ENCODE measurements at regions not wholly inside any gene's neighbourhood (a gene's known extent, or its start where the extent isn't known, plus 50 kb on each side); places are given as distances from the start of the nearest gene placed in this dataset.

DNA sequence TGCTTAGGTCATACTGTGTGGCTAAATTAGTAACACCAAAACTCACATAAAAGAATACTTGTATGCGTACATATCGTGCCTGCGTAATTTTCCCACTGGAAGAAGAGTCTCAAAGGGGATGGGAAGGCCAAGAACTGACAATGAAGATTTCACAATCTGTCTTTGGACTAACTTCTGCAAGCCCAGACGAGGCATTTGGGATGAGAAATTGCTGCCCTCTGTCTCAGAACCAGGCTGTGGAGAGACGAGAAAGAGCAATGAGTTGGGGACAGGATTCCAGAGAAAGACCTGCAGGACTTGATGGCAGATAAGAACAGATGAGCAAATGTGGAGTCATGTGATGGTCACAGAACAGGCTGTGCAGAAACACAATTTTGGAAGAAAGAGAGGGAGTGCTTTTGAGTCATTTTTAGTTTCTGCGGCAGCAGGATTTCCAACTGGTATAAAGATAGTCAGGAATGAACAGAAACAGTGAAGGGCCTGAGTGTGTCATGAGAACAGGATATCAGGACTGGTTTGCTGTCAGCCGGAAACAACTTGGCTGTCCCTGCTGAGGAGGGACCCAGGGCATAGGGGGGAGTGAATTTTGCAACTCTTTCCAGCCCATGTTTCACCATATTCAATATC is 82.7 kb upstream of the CTSC start (continued):
- TF ChIP-seq, protein P1, sequence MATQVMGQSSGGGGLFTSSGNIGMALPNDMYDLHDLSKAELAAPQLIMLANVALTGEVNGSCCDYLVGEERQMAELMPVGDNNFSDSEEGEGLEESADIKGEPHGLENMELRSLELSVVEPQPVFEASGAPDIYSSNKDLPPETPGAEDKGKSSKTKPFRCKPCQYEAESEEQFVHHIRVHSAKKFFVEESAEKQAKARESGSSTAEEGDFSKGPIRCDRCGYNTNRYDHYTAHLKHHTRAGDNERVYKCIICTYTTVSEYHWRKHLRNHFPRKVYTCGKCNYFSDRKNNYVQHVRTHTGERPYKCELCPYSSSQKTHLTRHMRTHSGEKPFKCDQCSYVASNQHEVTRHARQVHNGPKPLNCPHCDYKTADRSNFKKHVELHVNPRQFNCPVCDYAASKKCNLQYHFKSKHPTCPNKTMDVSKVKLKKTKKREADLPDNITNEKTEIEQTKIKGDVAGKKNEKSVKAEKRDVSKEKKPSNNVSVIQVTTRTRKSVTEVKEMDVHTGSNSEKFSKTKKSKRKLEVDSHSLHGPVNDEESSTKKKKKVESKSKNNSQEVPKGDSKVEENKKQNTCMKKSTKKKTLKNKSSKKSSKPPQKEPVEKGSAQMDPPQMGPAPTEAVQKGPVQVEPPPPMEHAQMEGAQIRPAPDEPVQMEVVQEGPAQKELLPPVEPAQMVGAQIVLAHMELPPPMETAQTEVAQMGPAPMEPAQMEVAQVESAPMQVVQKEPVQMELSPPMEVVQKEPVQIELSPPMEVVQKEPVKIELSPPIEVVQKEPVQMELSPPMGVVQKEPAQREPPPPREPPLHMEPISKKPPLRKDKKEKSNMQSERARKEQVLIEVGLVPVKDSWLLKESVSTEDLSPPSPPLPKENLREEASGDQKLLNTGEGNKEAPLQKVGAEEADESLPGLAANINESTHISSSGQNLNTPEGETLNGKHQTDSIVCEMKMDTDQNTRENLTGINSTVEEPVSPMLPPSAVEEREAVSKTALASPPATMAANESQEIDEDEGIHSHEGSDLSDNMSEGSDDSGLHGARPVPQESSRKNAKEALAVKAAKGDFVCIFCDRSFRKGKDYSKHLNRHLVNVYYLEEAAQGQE (IDR thresholded peaks at IDR 0.05; ENCODE audit: borderline replicate concordance), result peak; percentile 26; the same call in 1 of the 2 replicates
- TF ChIP-seq, protein P1 (CRISPR knock-in tag; IDR thresholded peaks at IDR 0.05; ENCODE audit: low read depth), result no peak
- TF ChIP-seq DPF2 (IDR thresholded peaks at IDR 0.05) (peak; percentile 63), CEBPG (CRISPR knock-in tag; IDR thresholded peaks at IDR 0.05) (no peak), CEBPG (tag; conservative IDR thresholded peaks at IDR 0.05 in 1 of 2, IDR thresholded peaks at IDR 0.05 in 1 of 2) (peak; percentile 35 to 53; a peak in 1 of 4 replicates), MAZ (CRISPR knock-in tag; conservative IDR thresholded peaks at IDR 0.05 in 1 of 2, IDR thresholded peaks at IDR 0.05 in 1 of 2) (0 out of 4 replicates have a peak, but pooled peaks have one; percentile 17 to 31), SMAD4 (CRISPR knock-in tag; conservative IDR thresholded peaks at IDR 0.05) (peak; percentile 58; the same call in 1 of the 2 replicates), ZEB2 (IDR thresholded peaks at IDR 0.05) (peak; percentile 61; the same call in 1 of the 2 replicates), CBFA2T3 (IDR thresholded peaks at IDR 0.05) (peak; percentile 67), NR2C2 (CRISPR knock-in tag; IDR thresholded peaks at IDR 0.05) (no peak), NR2C2 (tag; IDR thresholded peaks at IDR 0.05) (no peak), NR1H2 (CRISPR knock-in tag; IDR thresholded peaks at IDR 0.05) (no peak), TOE1 (IDR thresholded peaks at IDR 0.05; ENCODE audit: borderline replicate concordance) (peak; percentile 81; the same call in 1 of the 2 replicates), TOE1 (CRISPR knock-in tag; IDR thresholded peaks at IDR 0.05; ENCODE audit: borderline replicate concordance, low read depth) (no peak), RAD21 (CRISPR knock-in tag; conservative IDR thresholded peaks at IDR 0.05 in 1 of 2, IDR thresholded peaks at IDR 0.05 in 1 of 2) (peak in 1 of 2 experiments; percentile 9; a peak in 1 of 4 replicates), SMARCA4 (IDR thresholded peaks at IDR 0.05) (peak; percentile 66)
- TF ChIP-seq, protein P2, sequence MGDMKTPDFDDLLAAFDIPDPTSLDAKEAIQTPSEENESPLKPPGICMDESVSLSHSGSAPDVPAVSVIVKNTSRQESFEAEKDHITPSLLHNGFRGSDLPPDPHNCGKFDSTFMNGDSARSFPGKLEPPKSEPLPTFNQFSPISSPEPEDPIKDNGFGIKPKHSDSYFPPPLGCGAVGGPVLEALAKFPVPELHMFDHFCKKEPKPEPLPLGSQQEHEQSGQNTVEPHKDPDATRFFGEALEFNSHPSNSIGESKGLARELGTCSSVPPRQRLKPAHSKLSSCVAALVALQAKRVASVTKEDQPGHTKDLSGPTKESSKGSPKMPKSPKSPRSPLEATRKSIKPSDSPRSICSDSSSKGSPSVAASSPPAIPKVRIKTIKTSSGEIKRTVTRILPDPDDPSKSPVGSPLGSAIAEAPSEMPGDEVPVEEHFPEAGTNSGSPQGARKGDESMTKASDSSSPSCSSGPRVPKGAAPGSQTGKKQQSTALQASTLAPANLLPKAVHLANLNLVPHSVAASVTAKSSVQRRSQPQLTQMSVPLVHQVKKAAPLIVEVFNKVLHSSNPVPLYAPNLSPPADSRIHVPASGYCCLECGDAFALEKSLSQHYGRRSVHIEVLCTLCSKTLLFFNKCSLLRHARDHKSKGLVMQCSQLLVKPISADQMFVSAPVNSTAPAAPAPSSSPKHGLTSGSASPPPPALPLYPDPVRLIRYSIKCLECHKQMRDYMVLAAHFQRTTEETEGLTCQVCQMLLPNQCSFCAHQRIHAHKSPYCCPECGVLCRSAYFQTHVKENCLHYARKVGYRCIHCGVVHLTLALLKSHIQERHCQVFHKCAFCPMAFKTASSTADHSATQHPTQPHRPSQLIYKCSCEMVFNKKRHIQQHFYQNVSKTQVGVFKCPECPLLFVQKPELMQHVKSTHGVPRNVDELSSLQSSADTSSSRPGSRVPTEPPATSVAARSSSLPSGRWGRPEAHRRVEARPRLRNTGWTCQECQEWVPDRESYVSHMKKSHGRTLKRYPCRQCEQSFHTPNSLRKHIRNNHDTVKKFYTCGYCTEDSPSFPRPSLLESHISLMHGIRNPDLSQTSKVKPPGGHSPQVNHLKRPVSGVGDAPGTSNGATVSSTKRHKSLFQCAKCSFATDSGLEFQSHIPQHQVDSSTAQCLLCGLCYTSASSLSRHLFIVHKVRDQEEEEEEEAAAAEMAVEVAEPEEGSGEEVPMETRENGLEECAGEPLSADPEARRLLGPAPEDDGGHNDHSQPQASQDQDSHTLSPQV (IDR thresholded peaks at IDR 0.05), result peak; percentile 80
